ENCODE measurements at regions not wholly inside any gene's neighbourhood (a gene's known extent, or its start where the extent isn't known, plus 50 kb on each side); places are given as distances from the start of the nearest gene placed in this dataset.

DNA sequence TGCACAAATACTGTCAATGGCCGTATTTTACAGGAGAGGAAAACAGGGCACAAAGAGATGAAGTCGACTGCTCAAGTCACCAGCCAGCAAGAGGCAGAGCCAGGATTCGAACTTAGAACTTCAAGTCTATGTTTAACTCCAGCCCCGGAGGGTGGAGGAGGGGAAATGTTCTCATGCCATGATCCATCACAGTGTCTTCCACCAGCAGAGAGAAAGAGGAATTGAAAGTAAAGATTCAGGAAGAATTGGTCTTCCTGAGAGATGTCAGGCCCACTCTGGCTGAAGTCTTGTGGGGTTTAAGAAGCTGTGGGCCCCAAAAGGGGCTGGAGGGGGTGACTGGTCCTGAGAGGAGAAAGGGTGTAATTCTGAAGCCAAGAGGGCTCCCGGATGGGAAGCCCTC is 260.0 kb downstream of the TNS1 start:
- Histone ChIP-seq H2AFZ (ENCODE audit: insufficient read depth, low read depth, low read length, poor library complexity, severe bottlenecking) (no peak overlapping the region), H3K27me3 (ENCODE audit: control insufficient read depth in 2 of 2, insufficient read depth in 2 of 2, low read length in 2 of 2) (no peaks in the 10 kb centered on the region), H3K36me3 (replicated peaks in 1 of 2; ENCODE audit: control insufficient read depth in 1 of 2, insufficient read depth in 2 of 2, low read length in 2 of 2) (no peaks in the 10 kb centered on the region), H4K20me1 (ENCODE audit: insufficient read depth, low read length) (no peaks in the 10 kb centered on the region), H3K9me3 (replicated peaks in 1 of 2; ENCODE audit: control insufficient read depth in 1 of 2, insufficient read depth in 1 of 2, low read length in 2 of 2) (no peaks in the 10 kb centered on the region), H3K4me3 (replicated peaks in 1 of 3; ENCODE audit: low read depth in 2 of 3, low read length in 3 of 3) (no peak overlapping the region), H3K79me2 (ENCODE audit: insufficient read depth, low read length) (no peaks in the 10 kb centered on the region), H3K4me2 (replicated peaks; ENCODE audit: extremely low read depth, low read length, poor library complexity, severe bottlenecking) (no peak overlapping the region), H3K27ac (ENCODE audit: low read depth in 1 of 2, low read length in 2 of 2) (no peak overlapping the region), H3K4me1 (ENCODE audit: control insufficient read depth in 1 of 2, insufficient read depth in 2 of 2, low read length in 2 of 2) (peaks cover 11% of the 10 kb centered on the region in 2 donors), H3K9ac (ENCODE audit: insufficient read depth, low read length, poor library complexity, severe bottlenecking) (no peak overlapping the region)
- H3K27me3 Mint-ChIP-seq (ENCODE audit: low read depth in 3 of 3): peaks cover 0 to 4% (median 4%) of the 10 kb centered on the region in 3 donors
- intact Hi-C loops (cut with micrococcal nuclease): no loop called here
- peak overlapping the region in 5 of 7 donors; percentile 4 to 72 (median 40) for H3K27ac Mint-ChIP-seq
- no peaks in the 10 kb centered on the region for H3K36me3 Mint-ChIP-seq
- WGBS (ENCODE audit: insufficient coverage): 100% methylated on average over 1 of the region's 5 CpGs
- H3K9me3 Mint-ChIP-seq: peaks cover 0 to 4% (median 0%) of the 10 kb centered on the region in 7 donors
- no peak overlapping the region for H3K4me3 Mint-ChIP-seq
- TF ChIP-seq, protein P1, sequence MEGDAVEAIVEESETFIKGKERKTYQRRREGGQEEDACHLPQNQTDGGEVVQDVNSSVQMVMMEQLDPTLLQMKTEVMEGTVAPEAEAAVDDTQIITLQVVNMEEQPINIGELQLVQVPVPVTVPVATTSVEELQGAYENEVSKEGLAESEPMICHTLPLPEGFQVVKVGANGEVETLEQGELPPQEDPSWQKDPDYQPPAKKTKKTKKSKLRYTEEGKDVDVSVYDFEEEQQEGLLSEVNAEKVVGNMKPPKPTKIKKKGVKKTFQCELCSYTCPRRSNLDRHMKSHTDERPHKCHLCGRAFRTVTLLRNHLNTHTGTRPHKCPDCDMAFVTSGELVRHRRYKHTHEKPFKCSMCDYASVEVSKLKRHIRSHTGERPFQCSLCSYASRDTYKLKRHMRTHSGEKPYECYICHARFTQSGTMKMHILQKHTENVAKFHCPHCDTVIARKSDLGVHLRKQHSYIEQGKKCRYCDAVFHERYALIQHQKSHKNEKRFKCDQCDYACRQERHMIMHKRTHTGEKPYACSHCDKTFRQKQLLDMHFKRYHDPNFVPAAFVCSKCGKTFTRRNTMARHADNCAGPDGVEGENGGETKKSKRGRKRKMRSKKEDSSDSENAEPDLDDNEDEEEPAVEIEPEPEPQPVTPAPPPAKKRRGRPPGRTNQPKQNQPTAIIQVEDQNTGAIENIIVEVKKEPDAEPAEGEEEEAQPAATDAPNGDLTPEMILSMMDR (IDR thresholded peaks at IDR 0.05): no peak
- peak; percentile 32 to 50 (median 39) for DNase-seq
- peaks cover 18% of the 10 kb centered on the region for H3K4me1 Mint-ChIP-seq

DNA sequence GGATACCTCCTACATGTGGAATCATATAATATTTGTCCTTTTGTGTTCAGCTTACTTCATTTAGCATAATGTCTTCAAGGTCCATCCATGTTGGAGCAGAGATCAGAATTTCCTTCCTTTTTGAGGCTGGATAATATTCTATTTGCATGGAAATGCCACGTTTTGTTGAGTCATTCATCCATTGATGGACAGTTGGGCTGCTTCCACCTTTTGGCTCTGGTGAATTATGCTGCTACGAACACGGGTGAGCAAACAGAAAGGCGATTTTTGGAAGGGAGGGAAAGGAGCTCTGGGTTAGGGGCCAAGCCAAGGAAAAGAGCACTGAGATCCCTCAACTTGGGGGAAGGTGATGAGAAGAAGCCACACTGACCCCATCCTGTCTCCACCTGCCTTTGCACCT is 260.5 kb downstream of the TNS1 start:
- WGBS (ENCODE audit: insufficient coverage): 70% methylated on average over 4 of the region's 4 CpGs
- H3K27me3 ChIP-seq (ENCODE audit: control insufficient read depth in 2 of 2, insufficient read depth in 2 of 2, low read length in 2 of 2): no peaks in the 10 kb centered on the region
- H2AFZ ChIP-seq (ENCODE audit: insufficient read depth, low read depth, low read length, poor library complexity, severe bottlenecking): no peak overlapping the region
- Mint-ChIP-seq H3K4me3 (no peak overlapping the region), H3K27ac (no peak overlapping the region), H3K4me1 (peaks cover 18% of the 10 kb centered on the region), H3K9me3 (peaks cover 0 to 4% (median 0%) of the 10 kb centered on the region in 7 donors), H3K36me3 (no peaks in the 10 kb centered on the region), H3K27me3 (ENCODE audit: low read depth in 3 of 3) (peaks cover 0 to 4% (median 4%) of the 10 kb centered on the region in 3 donors)
- TF ChIP-seq, protein P1 (IDR thresholded peaks at IDR 0.05): no peak
- no peak overlapping the region for H3K4me3 ChIP-seq (replicated peaks in 1 of 3; ENCODE audit: low read depth in 2 of 3, low read length in 3 of 3)
- H3K36me3 ChIP-seq (replicated peaks in 1 of 2; ENCODE audit: control insufficient read depth in 1 of 2, insufficient read depth in 2 of 2, low read length in 2 of 2): no peaks in the 10 kb centered on the region
- H3K79me2 ChIP-seq (ENCODE audit: insufficient read depth, low read length): no peaks in the 10 kb centered on the region
- H3K9me3 ChIP-seq (replicated peaks in 1 of 2; ENCODE audit: control insufficient read depth in 1 of 2, insufficient read depth in 1 of 2, low read length in 2 of 2): no peaks in the 10 kb centered on the region
- no peak overlapping the region for H3K27ac ChIP-seq (ENCODE audit: low read depth in 1 of 2, low read length in 2 of 2)
- H4K20me1 ChIP-seq (ENCODE audit: insufficient read depth, low read length): no peaks in the 10 kb centered on the region
- H3K4me2 ChIP-seq (replicated peaks; ENCODE audit: extremely low read depth, low read length, poor library complexity, severe bottlenecking): no peak overlapping the region
- DNase-seq: no peak
- no peak overlapping the region for H3K9ac ChIP-seq (ENCODE audit: insufficient read depth, low read length, poor library complexity, severe bottlenecking)
- intact Hi-C loops (cut with micrococcal nuclease): no loop called here
- peaks cover 11% of the 10 kb centered on the region in 2 donors for H3K4me1 ChIP-seq (ENCODE audit: control insufficient read depth in 1 of 2, insufficient read depth in 2 of 2, low read length in 2 of 2)

All from CD14-positive monocyte (primary cell).